GM23338 (cell line): ENCODE measurements at regions not wholly inside any gene's neighbourhood (a gene's known extent, or its start where the extent isn't known, plus 50 kb on each side); places are given as distances from the start of the nearest gene placed in this dataset.

ENCODE experiments used
- ATAC-seq: fragments of 200-7000 bp; cut with Tn5 transposase; 3 replicates; pipeline ENCODE4 v1.9.1; 2020
- DNase-seq: peaks from one replicate; pipeline ENCODE4 v3.0.0-alpha.2; 2015; ENCODE audit warnings: low spot score
- H2AFZ ChIP-seq: fragments of 200-600 bp; sonication (generic); 2 replicates; pipeline ENCODE4 v1.8.0; 2016; ENCODE audit warnings: antibody characterized with exemption, mild to moderate bottlenecking, moderate library complexity
- H3F3A ChIP-seq: fragments of 200-600 bp; sonication (generic); replicated peaks from 2 replicates; pipeline ENCODE4 v1.8.0; 2017; ENCODE audit warnings: antibody characterized with exemption, mixed run types, low read depth
- H3K27ac ChIP-seq: fragments of 200-600 bp; sonication (generic); 2 replicates; pipeline ENCODE4 v1.6.1; 2016; ENCODE audit warnings: low read depth
- H3K27me3 ChIP-seq: fragments of 200-600 bp; sonication (generic); 2 replicates; pipeline ENCODE4 v1.8.0; 2016; ENCODE audit warnings: mild to moderate bottlenecking, mixed run types, moderate library complexity; ENCODE audit not compliant: insufficient read depth
- H3K36me3 ChIP-seq: fragments of 200-600 bp; sonication (generic); 2 replicates; pipeline ENCODE4 v1.8.0; 2016; ENCODE audit warnings: mild to moderate bottlenecking; ENCODE audit not compliant: insufficient read depth
- H3K4me1 ChIP-seq: fragments of 200-600 bp; sonication (generic); 2 replicates; pipeline ENCODE4 v1.8.0; 2016; ENCODE audit warnings: mild to moderate bottlenecking, moderate library complexity; ENCODE audit not compliant: insufficient read depth
- H3K4me2 ChIP-seq: fragments of 200-600 bp; sonication (generic); 2 replicates; pipeline ENCODE4 v1.7.1; 2017; ENCODE audit warnings: mixed run types
- H3K4me3 ChIP-seq: fragments of 200-600 bp; sonication (generic); 2 replicates; pipeline ENCODE4 v1.6.1; 2016; ENCODE audit warnings: mixed run types
- H3K79me2 ChIP-seq: fragments of 200-600 bp; sonication (generic); replicated peaks from 2 replicates; pipeline ENCODE4 v1.8.0; 2017; ENCODE audit warnings: mild to moderate bottlenecking; ENCODE audit not compliant: insufficient read depth
- H3K9me2 ChIP-seq: fragments of 200-600 bp; sonication (generic); 2 replicates; pipeline ENCODE4 v1.8.0; 2017; ENCODE audit not compliant: insufficient read depth
- H4K20me1 ChIP-seq: fragments of 200-600 bp; sonication (generic); replicated peaks from 2 replicates; pipeline ENCODE4 v1.8.0; 2017; ENCODE audit warnings: mild to moderate bottlenecking; ENCODE audit not compliant: insufficient read depth
- H3K27ac Mint-ChIP-seq: 2 replicates; pipeline ENCODE4 v1.8.0; 2020; ENCODE audit warnings: inconsistent platforms, mild to moderate bottlenecking, moderate library complexity, mixed read lengths
- H3K27me3 Mint-ChIP-seq: 3 replicates; pipeline ENCODE4 v1.8.0; 2022; ENCODE audit warnings: low read depth, mild to moderate bottlenecking, moderate library complexity, mixed read lengths, inconsistent platforms; ENCODE audit not compliant: insufficient read depth, poor library complexity
- H3K36me3 Mint-ChIP-seq: 3 replicates; pipeline ENCODE4 v1.8.0; 2021; ENCODE audit warnings: low read depth, mild to moderate bottlenecking, inconsistent platforms, moderate library complexity, mixed read lengths
- H3K4me1 Mint-ChIP-seq: 3 replicates; pipeline ENCODE4 v1.8.0; 2020; ENCODE audit warnings: mild to moderate bottlenecking, inconsistent platforms, mixed read lengths
- H3K4me3 Mint-ChIP-seq: 3 replicates; pipeline ENCODE4 v1.8.0; 2021; ENCODE audit warnings: moderate library complexity, mild to moderate bottlenecking, inconsistent platforms, mixed read lengths
- H3K9me3 Mint-ChIP-seq: 3 replicates; pipeline ENCODE4 v1.8.0; 2020; ENCODE audit warnings: moderate library complexity, mild to moderate bottlenecking, inconsistent platforms, mixed read lengths
- CTCF ChIP-seq, 2 experiments: fragments of 200-600 bp in 1 of 2; sonication (generic) in 1 of 2; conservative IDR thresholded peaks; 2 replicates each; pipeline versions ENCODE4 v1.5.1 to v1.6.1; 2016 to 2017; ENCODE audit warnings: antibody characterized with exemption in 2 of 2, low read depth in 2 of 2, mild to moderate bottlenecking in 2 of 2, moderate library complexity in 1 of 2
- EZH2 ChIP-seq: fragments of 200-600 bp; sonication (generic); IDR thresholded peaks from one replicate; pipeline ENCODE4 v1.8.0; 2017; ENCODE audit warnings: antibody characterized with exemption, mild to moderate bottlenecking, low read depth; ENCODE audit not compliant: unreplicated experiment
- EZH2phosphoT487 ChIP-seq: fragments of 200-600 bp; sonication (generic); IDR thresholded peaks from one replicate; pipeline ENCODE4 v1.8.1; 2018; ENCODE audit warnings: antibody characterized with exemption; ENCODE audit not compliant: unreplicated experiment
- NANOG ChIP-seq: IDR thresholded peaks from 2 replicates; pipeline ENCODE4 v1.6.1; 2016; ENCODE audit warnings: antibody characterized with exemption, borderline replicate concordance
- POLR2AphosphoS5 ChIP-seq: IDR thresholded peaks from 2 replicates; pipeline ENCODE4 v1.6.1; 2016; ENCODE audit warnings: antibody characterized with exemption, low read depth
- REST ChIP-seq: IDR thresholded peaks from one replicate; pipeline ENCODE4 v1.6.1; 2018; ENCODE audit warnings: antibody characterized with exemption; ENCODE audit not compliant: unreplicated experiment
- STAT1 ChIP-seq: IDR thresholded peaks from one replicate; pipeline ENCODE4 v1.6.1; 2016; ENCODE audit warnings: antibody characterized with exemption; ENCODE audit not compliant: unreplicated experiment
- TF ChIP-seq, protein P1 (sequence below): IDR thresholded peaks from 2 replicates; pipeline ENCODE4 v1.6.1; 2016; ENCODE audit warnings: antibody characterized with exemption

GRCh38 chr2:41605311-41605710 lies 442.5 kb upstream of the PKDCC start (continued):
- TF ChIP-seq REST: no peak

GRCh38 chr2:41605914-41606313 lies 441.9 kb upstream of the PKDCC start:
- no peak for DNase-seq
- Mint-ChIP-seq H3K4me1 (no peaks in the 10 kb centered on the region), H3K36me3 (no peaks in the 10 kb centered on the region), H3K9me3 (no peaks in the 10 kb centered on the region), H3K4me3 (no peak overlapping the region), H3K27ac (no peak overlapping the region), H3K27me3 (no peaks in the 10 kb centered on the region)
- Histone ChIP-seq H2AFZ (no peak overlapping the region), H3K4me2 (no peak overlapping the region), H3K27ac (no peak overlapping the region), H4K20me1 (no peaks in the 10 kb centered on the region), H3K36me3 (no peaks in the 10 kb centered on the region), H3K9me2 (no peaks in the 10 kb centered on the region), H3K27me3 (no peaks in the 10 kb centered on the region), H3F3A (no peaks in the 10 kb centered on the region), H3K4me3 (no peak overlapping the region), H3K79me2 (no peaks in the 10 kb centered on the region), H3K4me1 (no peaks in the 10 kb centered on the region)
- ATAC-seq: no peak
- TF ChIP-seq, protein P1, sequence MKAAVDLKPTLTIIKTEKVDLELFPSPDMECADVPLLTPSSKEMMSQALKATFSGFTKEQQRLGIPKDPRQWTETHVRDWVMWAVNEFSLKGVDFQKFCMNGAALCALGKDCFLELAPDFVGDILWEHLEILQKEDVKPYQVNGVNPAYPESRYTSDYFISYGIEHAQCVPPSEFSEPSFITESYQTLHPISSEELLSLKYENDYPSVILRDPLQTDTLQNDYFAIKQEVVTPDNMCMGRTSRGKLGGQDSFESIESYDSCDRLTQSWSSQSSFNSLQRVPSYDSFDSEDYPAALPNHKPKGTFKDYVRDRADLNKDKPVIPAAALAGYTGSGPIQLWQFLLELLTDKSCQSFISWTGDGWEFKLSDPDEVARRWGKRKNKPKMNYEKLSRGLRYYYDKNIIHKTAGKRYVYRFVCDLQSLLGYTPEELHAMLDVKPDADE: no peak
- TF ChIP-seq EZH2phosphoT487: no peak

DNA sequence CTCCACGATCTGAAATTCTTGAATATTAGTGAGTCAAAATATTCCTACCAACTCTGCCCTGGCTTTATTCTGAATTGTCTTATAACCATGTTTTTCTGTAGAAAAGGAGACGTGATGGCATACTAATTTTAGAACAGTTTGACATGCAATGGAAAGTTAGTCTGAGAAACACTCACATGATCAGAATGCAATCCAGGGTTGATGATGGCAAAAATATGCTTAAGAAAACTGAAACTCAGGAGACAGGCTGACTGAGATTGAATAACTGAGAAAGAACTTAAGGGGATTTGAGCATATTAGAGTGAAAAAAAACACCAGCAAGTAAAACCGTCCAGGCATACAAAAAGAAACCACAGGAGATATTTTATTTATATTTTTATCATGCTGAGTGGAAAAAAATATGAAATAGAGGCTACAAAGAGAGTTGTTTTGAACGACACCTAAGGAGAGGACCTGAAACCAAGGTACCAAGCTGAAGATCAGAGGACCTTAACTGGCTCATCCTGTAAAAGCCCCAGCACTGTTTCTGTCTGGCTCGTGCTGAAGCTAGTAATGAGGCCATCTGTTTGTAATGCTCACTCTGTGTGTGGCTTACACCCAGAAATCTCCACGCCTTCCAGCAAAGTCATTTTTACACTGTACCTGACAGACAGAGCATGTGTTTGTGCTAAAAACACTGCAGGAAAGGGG lies 437.2 kb upstream of the PKDCC start:
- no peaks in the 10 kb centered on the region for H3K4me1 Mint-ChIP-seq
- no peaks in the 10 kb centered on the region for H3K4me1 ChIP-seq
- H3K4me3 Mint-ChIP-seq: no peak overlapping the region
- H3K9me3 Mint-ChIP-seq: no peaks in the 10 kb centered on the region
- no peaks in the 10 kb centered on the region for H3K79me2 ChIP-seq
- no peaks in the 10 kb centered on the region for H3K36me3 Mint-ChIP-seq
- no peaks in the 10 kb centered on the region; the same call in 1 of the 2 replicates for H3K9me2 ChIP-seq
- ATAC-seq (no peak), DNase-seq (no peak)
- TF ChIP-seq STAT1: no peak
- no peak for TF ChIP-seq NANOG
- TF ChIP-seq POLR2AphosphoS5: no peak
- TF ChIP-seq CTCF (conservative IDR thresholded peaks at IDR 0.05; ENCODE audit: low read depth in 2 of 2): no peak
- no peak for TF ChIP-seq EZH2
- H4K20me1 ChIP-seq: no peaks in the 10 kb centered on the region
- no peaks in the 10 kb centered on the region for H3F3A ChIP-seq
- no peaks in the 10 kb centered on the region for H3K27me3 Mint-ChIP-seq
- H3K4me2 ChIP-seq: no peak overlapping the region
- H3K27me3 ChIP-seq: no peaks in the 10 kb centered on the region
- no peak overlapping the region for H2AFZ ChIP-seq
- H3K27ac ChIP-seq: no peak overlapping the region
- no peak overlapping the region for H3K4me3 ChIP-seq
- no peaks in the 10 kb centered on the region for H3K36me3 ChIP-seq
- H3K27ac Mint-ChIP-seq: no peak overlapping the region
